Loucy (cell line): ENCODE measurements at regions not wholly inside any gene's neighbourhood (a gene's known extent, or its start where the extent isn't known, plus 50 kb on each side); places are given as distances from the start of the nearest gene placed in this dataset.

Experiments
- H2AFZ ChIP-seq: fragments of 200-600 bp; sonication (generic); 2 replicates; pipeline ENCODE4 v1.6.0; 2016; ENCODE audit warnings: antibody characterized with exemption, mild to moderate bottlenecking, low read length, moderate library complexity
- H3F3A ChIP-seq: fragments of 200-600 bp; 2 replicates; pipeline ENCODE4 v1.6.0; 2016; ENCODE audit warnings: antibody characterized with exemption, low read depth, mild to moderate bottlenecking
- H3K27me3 ChIP-seq: fragments of 200-600 bp; sonication (generic); 2 replicates; pipeline ENCODE4 v1.6.1; 2014; ENCODE audit warnings: low read length, mild to moderate bottlenecking; ENCODE audit not compliant: insufficient read depth, poor library complexity, severe bottlenecking
- H3K36me3 ChIP-seq: fragments of 200-600 bp; sonication (generic); 2 replicates; pipeline ENCODE4 v1.6.1; 2016; ENCODE audit warnings: low read length; ENCODE audit not compliant: insufficient read depth
- H3K4me1 ChIP-seq: fragments of 200-600 bp; sonication (generic); 2 replicates; pipeline ENCODE4 v1.5.1; 2014; ENCODE audit warnings: low read length, mild to moderate bottlenecking; ENCODE audit not compliant: insufficient read depth, poor library complexity, severe bottlenecking
- H3K4me2 ChIP-seq: fragments of 200-600 bp; sonication (generic); 2 replicates; pipeline ENCODE4 v1.6.0; 2014; ENCODE audit warnings: antibody characterized with exemption, low read length, low read depth, mild to moderate bottlenecking; ENCODE audit not compliant: poor library complexity, severe bottlenecking
- H3K4me3 ChIP-seq: fragments of 200-600 bp; sonication (generic); 2 replicates; pipeline ENCODE4 v1.5.1; 2014; ENCODE audit warnings: low read length, mild to moderate bottlenecking, mixed read lengths; ENCODE audit not compliant: poor library complexity, severe bottlenecking
- H3K79me2 ChIP-seq: fragments of 200-600 bp; sonication (generic); 2 replicates; pipeline ENCODE4 v1.6.1; 2014; ENCODE audit warnings: low read length; ENCODE audit not compliant: insufficient read depth
- H3K9ac ChIP-seq: fragments of 200-600 bp; sonication (generic); 2 replicates; pipeline ENCODE4 v1.6.0; 2014; ENCODE audit warnings: mild to moderate bottlenecking, low read depth, low read length, moderate library complexity; ENCODE audit not compliant: poor library complexity, severe bottlenecking
- H3K9me2 ChIP-seq: fragments of 200-600 bp; sonication (generic); replicated peaks from 2 replicates; pipeline ENCODE4 v1.6.1; 2016; ENCODE audit warnings: low read depth, low read length, mixed read lengths
- H3K9me3 ChIP-seq: fragments of 200-600 bp; sonication (generic); 2 replicates; pipeline ENCODE4 v1.6.1; 2014; ENCODE audit warnings: mild to moderate bottlenecking, antibody characterized with exemption, low read length, low read depth; ENCODE audit not compliant: insufficient read depth
- H4K20me1 ChIP-seq: fragments of 200-600 bp; sonication (generic); 2 replicates; pipeline ENCODE4 v1.6.0; 2014; ENCODE audit warnings: antibody characterized with exemption, low read length, mild to moderate bottlenecking; ENCODE audit not compliant: insufficient read depth, poor library complexity, severe bottlenecking
- CTCF ChIP-seq: fragments of 200-600 bp; sonication (generic); conservative IDR thresholded peaks from 2 replicates; pipeline ENCODE4 v1.5.1; 2014; ENCODE audit warnings: mild to moderate bottlenecking, antibody characterized with exemption, low read length
- EZH2phosphoT487 ChIP-seq: fragments of 200-600 bp; IDR thresholded peaks from 2 replicates; pipeline ENCODE4 v1.6.1; 2018; ENCODE audit warnings: antibody characterized with exemption, mild to moderate bottlenecking, moderate library complexity, borderline replicate concordance

GRCh38 chr17:34840750-34841149 is 120.5 kb downstream of the CCT6B start:
- Histone ChIP-seq H3F3A (no peaks in the 10 kb centered on the region), H3K27me3 (no peaks in the 10 kb centered on the region), H3K9me2 (no peaks in the 10 kb centered on the region), H3K36me3 (no peaks in the 10 kb centered on the region), H4K20me1 (no peaks in the 10 kb centered on the region), H3K9me3 (no peaks in the 10 kb centered on the region), H3K4me1 (peaks cover 41% of the 10 kb centered on the region), H3K4me2 (no peak overlapping the region), H2AFZ (no peak overlapping the region), H3K9ac (no peak overlapping the region), H3K79me2 (no peaks in the 10 kb centered on the region), H3K4me3 (no peak overlapping the region)
- TF ChIP-seq EZH2phosphoT487 (no peak), CTCF (no peak)

DNA sequence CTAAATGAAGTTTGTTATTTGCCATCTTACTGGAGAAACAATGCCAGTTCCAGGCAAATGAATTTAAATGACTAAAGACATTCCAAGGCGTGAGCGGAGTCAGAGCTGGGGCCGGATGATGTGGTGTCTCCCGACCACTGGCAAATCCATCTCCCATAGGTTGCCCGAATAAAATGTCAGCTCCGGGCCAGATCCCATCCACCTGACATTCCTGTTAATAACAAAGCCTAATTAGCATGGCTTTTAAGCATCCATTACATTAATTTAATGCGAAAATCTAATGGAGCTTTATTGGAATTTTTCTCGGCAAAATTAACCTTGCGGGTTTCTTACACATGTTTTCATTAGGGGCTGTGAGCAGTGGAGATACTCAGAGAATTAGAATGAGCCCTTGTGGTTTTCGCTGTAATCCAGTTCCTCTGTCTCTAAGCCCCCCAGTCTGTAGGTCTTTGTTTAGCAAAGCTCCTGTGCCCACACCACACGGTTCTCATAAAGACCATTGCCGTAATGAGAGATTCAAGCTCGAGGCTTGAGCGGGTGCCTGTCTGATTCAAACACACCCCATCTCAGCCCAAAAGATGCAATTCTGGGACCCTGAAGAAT is 123.3 kb downstream of the CCT6B start:
- H3K27me3 ChIP-seq, result no peaks in the 10 kb centered on the region
- TF ChIP-seq EZH2phosphoT487 (no peak), CTCF (no peak)
- no peaks in the 10 kb centered on the region for H3K79me2 ChIP-seq
- H3K4me1 ChIP-seq, result peaks cover 25% of the 10 kb centered on the region
- no peak overlapping the region for H2AFZ ChIP-seq
- no peaks in the 10 kb centered on the region for H3K9me3 ChIP-seq
- no peaks in the 10 kb centered on the region for H3K9me2 ChIP-seq
- no peak overlapping the region for H3K9ac ChIP-seq
- H3K4me3 ChIP-seq, result no peak overlapping the region
- H3K4me2 ChIP-seq, result no peak overlapping the region
- H3F3A ChIP-seq, result no peaks in the 10 kb centered on the region
- H3K36me3 ChIP-seq, result no peaks in the 10 kb centered on the region
- H4K20me1 ChIP-seq, result no peaks in the 10 kb centered on the region

DNA sequence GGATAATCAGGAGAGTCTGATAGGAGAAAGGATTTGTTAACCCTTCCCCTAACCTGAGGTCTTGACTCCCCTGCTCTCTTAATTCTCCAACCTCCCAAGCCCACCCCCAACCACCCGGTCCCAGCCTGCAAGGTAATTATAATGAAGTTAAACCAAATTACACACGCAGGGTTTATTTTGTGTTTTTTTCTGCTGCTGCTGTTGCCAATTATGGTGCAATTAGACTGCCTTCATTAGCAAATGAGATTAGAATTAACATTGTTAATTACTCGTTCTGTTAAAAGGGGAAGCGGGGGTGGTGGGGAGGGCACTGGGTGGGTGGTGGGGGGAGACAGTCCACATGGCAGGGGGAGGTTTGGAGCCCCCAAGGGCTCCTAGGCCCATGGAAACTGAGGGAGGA is 128.9 kb downstream of the CCT6B start:
- Histone ChIP-seq H3K4me1 (no peaks in the 10 kb centered on the region), H3K4me3 (no peak overlapping the region), H3K27me3 (no peaks in the 10 kb centered on the region), H3K79me2 (no peaks in the 10 kb centered on the region), H3K36me3 (no peaks in the 10 kb centered on the region), H3K9me2 (no peaks in the 10 kb centered on the region), H3K9ac (no peak overlapping the region), H2AFZ (no peak overlapping the region), H4K20me1 (no peaks in the 10 kb centered on the region), H3F3A (no peaks in the 10 kb centered on the region), H3K9me3 (no peaks in the 10 kb centered on the region), H3K4me2 (no peak overlapping the region)
- TF ChIP-seq CTCF (no peak), EZH2phosphoT487 (no peak)
